OCI-M2 (cell line): ENCODE measurements at regions not wholly inside any gene's neighbourhood (a gene's known extent, or its start where the extent isn't known, plus 50 kb on each side); places are given as distances from the start of the nearest gene placed in this dataset.
"Not testable (repeated sequence)": the region's sequence is repeated elsewhere in the genome, so short reads cannot be mapped to it uniquely, and the experiment has no call there.

Experiments
- DNase-seq: peaks from one replicate; lab custom pipeline; 2025; ENCODE audit not compliant: unreplicated experiment; lab: John Stamatoyannopoulos, UW

DNA sequence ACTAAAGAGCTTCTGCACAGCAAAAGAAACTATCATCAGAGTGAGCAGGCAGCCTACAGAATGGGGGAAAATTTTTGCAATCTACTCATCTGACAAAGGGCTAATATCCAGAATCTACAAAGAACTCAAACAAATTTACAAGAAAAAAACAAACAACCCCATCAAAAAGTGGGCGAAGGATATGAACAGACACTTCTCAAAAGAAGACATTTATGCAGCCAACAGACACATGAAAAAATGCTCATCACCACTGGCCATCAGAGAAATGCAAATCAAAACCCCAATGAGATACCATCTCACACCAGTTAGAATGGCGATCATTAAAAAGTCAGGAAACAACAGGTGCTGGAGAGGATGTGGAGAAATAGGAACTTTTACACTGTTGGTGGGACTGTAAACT is 372.8 kb upstream of the CCL2 start:
- not testable (repeated sequence) for DNase-seq

DNA sequence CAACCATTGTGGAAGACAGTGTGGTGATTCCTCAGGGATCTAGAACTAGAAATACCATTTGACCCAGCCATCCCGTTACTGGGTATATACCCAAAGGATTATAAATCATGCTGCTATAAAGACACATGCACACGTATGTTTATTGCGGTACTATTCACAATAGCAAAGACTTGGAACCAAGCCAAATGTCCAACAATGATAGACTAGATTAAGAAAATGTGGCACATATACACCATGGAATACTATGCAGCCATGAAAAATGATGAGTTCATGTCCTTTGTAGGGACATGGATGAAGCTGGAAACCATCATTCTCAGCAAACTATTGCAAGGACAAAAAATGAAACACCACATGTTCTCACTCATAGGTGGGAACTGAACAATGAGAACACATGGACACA is 372.4 kb upstream of the CCL2 start:
- DNase-seq = not testable (repeated sequence)

DNA sequence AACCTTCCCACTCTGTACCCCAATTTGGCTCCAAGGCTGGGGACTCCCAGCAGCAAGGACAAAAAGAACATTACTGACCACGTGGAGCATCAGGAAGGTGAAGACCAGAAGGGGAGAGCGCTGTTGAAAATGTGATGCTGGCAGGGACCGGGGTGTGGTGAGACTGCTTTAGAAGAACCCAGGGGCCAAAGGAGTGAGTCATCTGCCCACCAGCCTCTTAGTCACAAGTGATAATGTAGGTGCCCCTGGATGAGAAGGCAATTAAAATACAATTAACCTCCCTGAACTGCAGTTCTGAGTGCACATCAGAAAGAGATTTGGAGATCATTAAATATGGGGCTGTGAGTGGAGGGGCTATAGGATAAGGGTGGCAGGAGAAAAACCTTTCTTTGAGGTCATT is 366.6 kb upstream of the CCL2 start:
- no peak for DNase-seq

DNA sequence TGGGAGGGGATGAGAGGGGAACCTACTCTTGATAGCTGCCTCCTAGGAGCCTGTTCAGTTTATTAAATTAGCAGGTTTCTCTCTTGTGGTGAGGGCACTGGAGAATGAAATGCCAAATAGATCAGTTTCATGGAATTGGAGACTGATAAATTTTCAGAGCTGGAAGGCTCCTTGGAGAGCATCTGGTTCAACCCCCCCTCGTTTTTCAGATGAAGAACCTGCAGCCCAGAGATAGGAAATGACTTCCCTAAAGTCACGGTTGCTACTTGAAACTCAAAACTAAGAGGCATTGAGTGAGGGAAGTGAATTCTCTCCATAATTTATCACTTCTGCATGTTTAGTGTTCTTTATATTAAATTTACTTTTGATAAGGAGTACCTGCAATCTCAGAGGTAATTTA is 366.0 kb upstream of the CCL2 start:
- no peak for DNase-seq

DNA sequence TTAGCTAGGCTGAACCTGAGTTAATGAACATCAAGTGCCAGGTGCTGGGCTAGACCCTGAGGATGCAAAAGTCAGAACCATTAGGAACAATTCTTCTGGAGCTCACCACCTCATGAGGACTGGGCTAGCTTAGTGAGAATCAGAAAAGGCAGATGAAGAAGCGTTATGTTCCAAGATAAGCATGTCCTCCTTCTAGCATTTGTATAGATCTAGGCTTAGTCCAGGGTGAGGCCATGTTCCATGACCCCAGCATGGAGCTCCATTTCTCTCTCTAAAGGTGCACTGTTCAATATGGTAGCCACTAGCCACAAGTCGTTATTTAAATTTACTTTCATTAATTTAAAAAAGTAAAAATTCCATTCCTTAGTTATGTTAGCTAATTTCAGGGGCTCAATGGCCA is 365.3 kb upstream of the CCL2 start:
- no peak for DNase-seq

DNA sequence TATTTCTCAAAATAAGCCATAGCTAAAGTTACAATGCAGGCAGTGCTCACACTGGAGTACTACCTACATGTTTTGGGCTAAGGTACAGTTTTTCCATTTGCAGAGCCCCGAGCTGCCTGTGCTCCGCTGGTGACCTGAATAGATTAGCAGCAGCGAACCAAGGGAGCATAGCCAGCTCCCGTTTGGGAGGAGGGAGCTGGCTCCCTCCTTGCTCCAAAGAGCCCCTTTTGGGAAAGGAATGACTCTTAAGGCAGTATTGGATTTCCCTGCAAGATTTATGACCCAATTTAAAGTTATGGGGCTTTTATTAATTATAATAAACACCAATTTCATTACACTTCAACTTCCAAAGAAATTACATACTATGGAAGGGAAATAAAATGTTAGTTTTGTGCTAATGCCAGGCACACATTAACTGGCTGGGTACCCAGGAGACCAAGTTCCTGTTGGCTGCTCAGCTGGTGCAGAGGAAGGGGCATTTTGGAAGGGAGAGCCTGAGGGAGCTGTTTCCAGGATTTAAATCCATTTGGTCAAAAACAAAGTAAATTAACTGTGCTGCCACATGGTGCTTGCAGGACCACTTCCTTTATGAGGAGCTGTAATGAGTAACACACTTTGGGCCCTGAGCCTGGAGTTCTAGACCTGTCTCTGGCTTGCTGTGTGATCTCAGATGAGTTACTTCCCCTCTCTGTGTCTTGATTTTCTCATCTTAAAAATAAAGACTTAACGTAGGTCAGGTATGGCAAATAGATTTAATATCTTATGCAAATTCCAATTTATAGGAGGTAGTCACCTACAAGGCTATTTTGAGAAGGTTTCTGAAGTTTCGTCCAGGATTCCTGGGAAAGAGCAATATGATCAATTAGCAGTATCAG is 362.1 kb upstream of the CCL2 start:
- no peak for DNase-seq

DNA sequence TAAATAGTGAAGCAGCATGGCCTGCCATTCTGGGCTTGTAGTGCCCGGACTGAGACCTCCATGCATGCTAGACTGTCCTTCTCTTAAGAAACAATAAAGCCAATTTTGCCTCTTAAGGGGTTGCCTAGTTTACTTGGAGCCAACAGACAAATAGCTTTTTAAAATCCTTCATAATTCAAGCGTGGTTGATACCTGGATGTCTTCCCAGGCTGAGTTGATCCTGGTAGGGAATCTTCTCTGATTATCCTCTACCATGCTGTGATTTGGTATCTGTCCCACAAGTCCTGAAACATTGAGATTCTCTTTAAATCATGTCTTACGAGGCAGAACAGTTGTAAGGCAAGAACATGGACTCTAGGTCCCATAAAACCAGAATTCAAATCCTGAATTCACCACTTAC is 359.6 kb upstream of the CCL2 start:
- no peak for DNase-seq

DNA sequence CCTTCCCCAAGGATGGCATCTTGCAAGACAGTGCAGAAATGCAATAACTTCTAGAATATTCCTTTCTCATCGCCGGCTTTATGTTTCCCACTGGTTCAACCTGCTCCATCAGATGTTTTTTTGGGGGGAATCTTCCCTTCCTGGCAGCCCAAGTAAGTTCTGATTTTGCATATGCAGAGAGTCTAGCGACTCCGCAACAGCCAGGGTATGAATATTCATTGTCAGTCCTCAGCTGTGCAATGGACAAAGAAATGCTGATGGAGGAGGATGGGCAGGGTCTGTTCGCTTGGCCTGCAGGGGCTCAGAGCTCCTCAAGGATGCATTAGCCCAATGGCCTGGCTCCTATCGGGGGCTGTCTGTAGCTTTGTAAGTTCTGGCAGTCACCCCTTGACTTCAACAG is 358.8 kb upstream of the CCL2 start:
- no peak for DNase-seq

DNA sequence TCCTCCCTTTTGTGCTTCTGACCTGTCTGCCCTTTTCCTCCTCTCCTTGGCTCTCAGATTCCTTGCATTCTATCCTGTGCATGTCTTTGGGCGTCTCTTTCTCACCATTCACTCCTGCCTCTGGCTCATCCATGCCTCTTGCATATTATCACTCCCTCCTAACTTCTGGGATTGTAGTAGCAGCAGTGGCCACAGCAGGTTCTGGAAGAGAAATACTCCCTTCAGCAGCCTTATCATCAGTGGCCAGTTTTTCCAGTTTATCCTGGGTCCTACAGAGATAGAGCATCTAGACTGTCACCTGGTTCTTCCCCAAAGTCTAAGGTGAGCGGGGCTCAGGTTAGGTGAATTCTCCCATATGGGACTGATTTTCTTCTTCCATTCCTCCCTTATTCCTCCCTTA is 354.0 kb upstream of the CCL2 start:
- DNase-seq = no peak

DNA sequence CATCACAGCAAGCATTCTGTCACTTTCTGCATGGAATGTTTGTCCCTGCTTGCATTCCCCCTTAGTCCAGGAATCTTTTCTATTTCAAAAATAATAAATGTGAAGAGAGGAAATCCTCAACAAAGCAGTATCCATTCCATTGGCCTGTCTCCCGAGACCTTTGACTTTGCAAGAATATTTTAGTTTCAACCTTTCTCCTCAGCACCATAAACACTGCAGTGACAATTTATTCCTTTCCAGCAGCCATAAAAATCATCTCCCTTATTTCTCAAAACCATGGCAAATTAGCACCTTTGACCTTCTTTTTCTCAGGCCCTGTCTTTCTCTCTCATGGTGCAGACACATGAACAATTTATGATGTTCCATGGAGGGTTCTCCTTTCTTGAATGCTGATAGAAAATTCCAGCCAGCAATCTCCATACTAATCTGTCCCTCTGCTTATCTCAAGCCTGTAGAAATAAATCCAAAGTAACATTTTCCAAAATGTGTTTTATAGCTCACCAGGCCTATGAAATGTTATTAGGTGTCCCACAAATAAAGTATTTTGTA is 352.1 kb upstream of the CCL2 start:
- no peak for DNase-seq

DNA sequence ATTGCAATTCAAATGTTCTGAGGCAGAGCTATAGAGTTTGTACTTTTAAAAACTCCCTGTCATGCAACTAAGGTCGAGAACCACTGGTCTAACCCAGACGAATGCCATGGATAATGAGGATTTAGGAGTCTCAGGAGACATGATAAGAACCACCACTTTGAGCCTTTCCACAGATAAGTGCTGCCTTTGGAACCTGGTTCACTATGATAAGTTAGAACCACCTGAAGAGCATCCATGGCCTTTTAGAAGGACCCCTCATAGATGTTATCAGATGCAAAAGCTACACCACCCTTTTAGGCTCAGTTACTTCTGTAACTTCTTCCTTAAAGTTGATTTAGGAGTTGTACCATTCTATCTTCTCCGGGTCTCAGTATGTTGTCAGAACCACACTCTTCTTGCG is 350.6 kb upstream of the CCL2 start:
- no peak for DNase-seq

DNA sequence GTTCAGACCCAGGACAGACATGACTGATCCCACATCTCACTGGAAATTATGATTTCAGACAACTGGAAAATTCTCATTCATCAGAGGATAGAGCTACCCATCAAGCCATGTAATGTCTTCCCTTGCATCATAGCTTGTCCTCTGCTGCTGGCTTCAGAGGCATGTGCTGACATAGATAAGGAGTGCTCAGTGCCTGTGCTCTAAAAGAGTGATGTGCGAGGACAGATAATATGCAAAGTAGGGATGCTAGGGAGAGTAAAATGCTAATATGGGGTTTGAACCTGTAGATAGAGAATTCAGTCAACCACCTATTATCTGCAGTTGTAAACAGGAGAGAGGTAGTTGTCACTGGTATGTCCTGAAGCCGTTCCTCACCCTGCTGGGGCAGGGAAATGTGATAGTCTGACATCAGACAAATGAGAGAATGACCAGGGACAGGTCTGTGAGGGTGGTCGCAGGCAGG is 349.7 kb upstream of the CCL2 start:
- no peak for DNase-seq

DNA sequence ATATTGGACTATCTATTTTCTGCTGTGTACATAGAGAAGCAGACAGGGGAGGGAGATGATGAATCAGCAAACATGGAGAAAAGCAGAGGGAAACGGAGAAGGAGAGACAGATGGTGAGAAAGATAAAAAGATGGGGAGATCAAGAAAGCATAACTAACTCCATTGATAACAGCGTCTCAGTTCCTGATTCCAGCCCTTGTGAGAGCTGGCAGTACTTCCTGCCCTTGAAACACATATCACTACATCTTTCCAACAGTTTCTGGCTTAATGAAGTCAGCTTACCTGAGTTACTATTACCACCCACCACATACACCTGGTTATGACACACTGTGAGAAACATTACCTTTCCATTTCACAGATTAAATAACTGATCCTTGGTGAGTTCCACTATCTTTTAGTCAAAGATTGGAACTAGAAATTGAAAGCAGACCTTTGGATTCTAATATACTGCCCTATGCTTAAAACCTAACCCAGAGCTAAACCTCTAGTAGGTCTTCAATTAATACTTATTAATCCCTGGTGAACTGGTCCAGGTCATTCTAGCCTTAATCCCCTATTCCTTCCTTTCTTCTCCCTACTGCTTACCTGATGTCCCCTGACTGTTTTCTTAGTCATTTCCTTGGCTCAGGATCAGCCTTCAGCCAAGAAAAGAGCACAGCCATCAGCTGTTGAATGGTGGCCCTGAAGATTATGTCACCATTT is 346.6 kb upstream of the CCL2 start:
- DNase-seq = no peak

DNA sequence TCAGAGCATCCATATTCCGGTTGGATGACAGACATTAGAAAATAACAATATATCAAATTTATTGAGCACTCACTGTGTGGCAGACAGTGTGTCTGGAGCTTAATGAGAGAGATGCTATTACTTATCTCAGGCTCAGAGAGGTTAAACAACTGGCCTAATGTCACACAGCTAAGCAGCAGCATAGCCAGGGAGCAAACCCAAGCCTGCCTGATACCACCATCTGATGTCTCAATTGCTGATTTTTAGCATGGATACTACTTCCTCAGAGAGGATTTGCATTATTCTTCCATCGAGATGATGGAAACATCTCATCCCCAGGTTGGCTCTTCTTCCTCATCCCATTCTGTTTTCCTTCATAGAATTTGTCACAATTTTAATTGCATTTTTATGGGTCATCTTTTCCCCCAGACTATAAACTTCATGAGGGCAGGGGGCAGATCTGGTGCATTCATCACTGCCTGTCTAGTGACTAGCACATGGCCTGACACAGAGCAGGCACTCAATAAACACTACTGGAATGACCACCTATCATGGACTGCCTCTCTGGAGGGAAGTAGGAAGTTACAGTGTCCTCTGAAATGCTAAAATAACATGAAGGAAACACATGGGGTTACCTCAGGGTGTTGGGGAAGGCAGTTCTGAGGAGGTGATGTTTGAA is 344.8 kb upstream of the CCL2 start:
- no peak for DNase-seq

DNA sequence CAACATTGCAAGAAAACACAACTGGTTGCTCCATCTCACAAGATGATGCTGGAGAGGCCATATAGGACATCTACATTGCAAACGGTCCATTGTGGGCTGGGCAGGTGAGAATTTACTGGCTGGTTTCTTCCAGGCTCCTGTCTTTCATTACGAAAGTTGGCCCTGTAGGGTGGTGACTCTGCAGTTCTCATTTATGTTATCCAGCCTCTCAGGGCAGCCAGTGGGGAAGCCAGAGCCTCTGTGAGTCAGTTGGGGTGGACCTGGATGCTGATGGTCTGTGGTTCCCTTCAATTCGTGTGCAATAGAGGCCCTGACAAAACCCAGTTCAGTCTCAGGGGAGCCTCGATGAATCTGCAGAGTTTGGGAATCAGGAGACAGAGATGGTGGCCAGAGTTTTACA is 341.0 kb upstream of the CCL2 start:
- DNase-seq = no peak

DNA sequence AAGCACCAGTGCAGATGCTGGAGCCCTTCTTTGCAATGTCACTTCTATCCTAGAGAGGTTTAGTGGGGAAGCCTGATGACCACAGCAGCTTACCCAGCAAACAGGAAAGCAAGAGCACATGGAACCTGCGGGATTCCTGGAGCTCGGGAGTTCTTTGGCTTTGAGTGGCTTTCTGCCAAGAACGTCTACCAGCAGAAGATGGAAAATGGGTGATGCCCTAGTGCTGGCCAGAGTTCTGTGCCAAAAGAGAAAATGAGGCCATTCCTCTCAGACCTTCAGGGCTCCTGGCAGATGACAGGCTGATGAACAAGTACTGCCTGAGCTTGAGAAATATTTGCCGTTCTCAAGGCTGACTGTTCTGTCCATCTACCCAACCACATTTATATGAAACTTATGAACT is 332.1 kb upstream of the CCL2 start:
- no peak for DNase-seq

DNA sequence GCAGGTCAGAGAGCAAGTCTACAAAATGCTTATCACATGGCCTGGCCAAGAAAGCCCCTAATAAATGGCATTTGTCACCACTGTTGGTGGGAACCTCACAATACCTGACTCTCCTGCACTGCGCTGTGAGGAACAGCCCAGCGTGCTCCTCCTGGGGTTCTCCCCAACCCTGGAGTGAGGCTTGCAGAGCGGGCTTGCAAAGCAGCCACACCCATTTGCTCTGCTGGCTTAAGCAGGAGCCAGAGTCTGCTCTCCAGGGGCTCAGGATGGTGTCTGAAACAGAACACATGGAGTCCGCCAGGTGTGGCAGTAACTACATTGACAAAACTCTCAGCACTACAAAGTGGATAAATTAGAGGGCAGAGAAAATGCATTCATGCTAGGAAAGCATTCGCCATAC is 331.0 kb upstream of the CCL2 start:
- no peak for DNase-seq

DNA sequence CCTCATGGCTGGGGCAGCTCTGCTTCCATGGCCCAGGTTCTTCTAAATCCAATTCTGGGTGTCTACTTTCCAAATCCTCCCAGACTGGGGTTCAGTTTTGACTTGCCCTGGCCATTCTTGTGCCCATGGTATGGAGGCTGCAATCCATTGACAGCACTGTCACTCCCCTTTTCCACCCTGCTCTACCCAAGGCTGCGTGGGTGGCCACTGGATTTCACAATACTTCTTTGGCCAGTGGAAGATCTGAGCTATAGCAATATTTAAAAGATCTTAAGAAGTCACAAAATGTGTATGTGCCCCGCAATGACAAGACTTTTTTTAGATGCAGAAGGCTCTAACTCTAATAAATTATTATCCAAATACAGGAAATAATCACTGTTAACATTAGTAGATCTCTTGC is 329.4 kb upstream of the CCL2 start:
- DNase-seq = no peak

DNA sequence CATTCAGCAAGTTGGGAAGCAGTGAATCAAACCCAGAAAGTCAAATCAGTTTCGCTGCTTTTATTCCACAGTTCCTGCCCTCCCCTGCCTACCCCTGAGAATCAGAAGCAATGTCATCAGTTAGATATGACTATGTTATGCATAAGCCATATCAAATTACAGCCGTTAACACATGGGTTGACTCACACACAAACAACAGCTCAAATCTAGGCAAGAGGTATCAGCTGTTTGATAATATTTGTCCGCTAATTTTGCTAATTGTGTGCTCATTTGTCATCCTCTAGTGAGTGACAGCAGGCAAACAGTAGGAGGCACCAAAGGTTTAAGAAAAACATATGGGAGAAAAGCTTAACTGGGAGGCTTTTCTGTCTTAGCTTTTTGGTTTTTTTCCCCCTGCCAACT is 327.4 kb upstream of the CCL2 start:
- no peak for DNase-seq

DNA sequence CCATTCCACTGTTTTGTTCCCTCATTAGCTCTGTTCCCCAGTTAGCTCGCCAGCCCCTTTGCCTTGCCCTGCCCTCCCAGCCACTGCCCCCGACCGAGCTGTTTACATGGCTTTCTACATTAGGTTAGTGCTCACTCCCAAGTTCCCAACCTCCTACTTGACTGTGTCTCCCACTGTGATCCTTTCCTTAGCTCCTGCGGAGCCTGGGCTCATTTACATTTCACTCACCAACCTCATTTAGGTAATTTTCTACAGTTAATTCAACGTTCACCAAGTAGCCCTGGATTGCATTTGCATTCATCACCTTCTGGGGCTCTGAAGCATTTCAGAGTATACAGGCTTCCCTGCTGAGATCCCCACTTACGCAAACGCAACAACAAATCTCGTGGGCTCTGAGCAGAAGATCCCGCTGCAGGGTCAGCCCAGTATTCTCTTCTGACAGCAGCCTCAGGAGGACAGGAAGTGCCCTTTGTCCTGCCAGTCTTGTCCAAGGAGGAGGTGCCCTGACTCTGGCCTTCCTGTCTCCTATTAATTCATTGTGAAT is 325.8 kb upstream of the CCL2 start:
- DNase-seq = no peak

DNA sequence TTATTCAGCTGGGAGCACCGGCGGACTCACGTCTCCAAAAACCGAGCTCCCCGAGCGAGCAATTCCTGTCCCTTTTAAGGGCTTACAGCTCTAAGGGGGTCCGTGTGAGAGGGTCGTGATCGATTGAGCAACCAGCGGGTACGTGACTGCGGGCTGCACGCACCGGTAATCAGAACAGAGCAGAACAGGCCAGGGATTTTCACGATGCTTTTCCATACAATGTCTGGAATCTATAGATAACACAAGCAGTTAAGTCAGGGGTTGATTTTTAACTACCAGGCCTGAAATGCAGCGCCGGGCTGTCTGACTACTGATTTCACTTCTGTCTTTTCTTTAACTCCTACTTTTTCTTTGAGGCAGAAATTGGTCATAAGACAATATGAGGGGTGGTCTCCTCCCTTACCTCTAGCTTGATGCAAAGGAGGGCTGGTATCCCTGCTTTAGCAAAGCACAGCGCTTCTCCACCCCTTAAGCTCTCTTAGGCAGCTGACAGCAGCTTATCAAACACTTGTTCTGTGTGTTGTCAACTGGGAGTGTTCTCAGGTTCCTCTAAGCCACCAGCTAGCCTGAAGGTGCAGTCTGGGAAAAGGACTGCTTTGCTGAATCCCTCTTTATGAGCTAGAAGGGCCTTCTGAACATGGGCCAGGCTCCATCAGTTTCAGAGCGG is 323.8 kb upstream of the CCL2 start:
- DNase-seq = not testable (repeated sequence)
